ENCODE measurements at regions not wholly inside any gene's neighbourhood (a gene's known extent, or its start where the extent isn't known, plus 50 kb on each side); places are given as distances from the start of the nearest gene placed in this dataset.

GRCh38 chr12:38160318-38161122 lies 156.1 kb upstream of the ALG10B start:
- H3K56ac ChIP-seq (ENCODE audit: extremely low read depth, insufficient read depth, low read length), result no peak overlapping the region
- dilution Hi-C loops (cut with HindIII; ENCODE audit: low sequenced_read_pairs, unreplicated experiment), result no loop called here
- H2AK9ac ChIP-seq (replicated peaks; ENCODE audit: low read depth, low read length, poor library complexity), result no peak overlapping the region
- H2BK20ac ChIP-seq (ENCODE audit: low read depth, low read length), result no peak overlapping the region
- H3K27me3 ChIP-seq (ENCODE audit: control insufficient read depth, insufficient read depth, low read length), result no peaks in the 10 kb centered on the region
- 86% methylated on average over 17 of the region's 41 CpGs; no CpG with 5 or more reads in 1 of the 2 experiments for WGBS, 2 experiments (ENCODE audit: extremely low coverage in 2 of 2, insufficient read length in 1 of 2)
- no peak overlapping the region for H3K18ac ChIP-seq (ENCODE audit: low read depth, low read length)
- no peak overlapping the region for H3K4me3 ChIP-seq (ENCODE audit: insufficient read depth, low read depth, low read length)
- H2AFZ ChIP-seq (replicated peaks; ENCODE audit: low read length, poor library complexity), result no peak overlapping the region
- no peak overlapping the region for H2AK5ac ChIP-seq (ENCODE audit: low read depth, low read length)
- no peak overlapping the region for H2BK15ac ChIP-seq (ENCODE audit: low read depth, low read length)
- no peak overlapping the region for H3K14ac ChIP-seq (replicated peaks; ENCODE audit: low read depth, low read length)
- H3K27ac ChIP-seq (ENCODE audit: insufficient read depth, low read length), result no peak overlapping the region
- CTCF ChIA-PET, result no interaction called here
- no peak overlapping the region for H4K8ac ChIP-seq (ENCODE audit: low read depth in 2 of 2, low read length in 2 of 2)
- no peak for TF ChIP-seq BHLHE40 (IDR thresholded peaks at IDR 0.05; ENCODE audit: low read depth, low read length)
- no peak for TF ChIP-seq MAZ (IDR thresholded peaks at IDR 0.05; ENCODE audit: borderline replicate concordance, low read depth, low read length)
- TF ChIP-seq RAD21 (IDR thresholded peaks at IDR 0.05; ENCODE audit: low read length), result no peak
- TF ChIP-seq RCOR1 (IDR thresholded peaks at IDR 0.05; ENCODE audit: insufficient replicate concordance, low read length), result no peak
- TF ChIP-seq CEBPB (IDR thresholded peaks at IDR 0.05; ENCODE audit: low read depth, low read length), result no peak
- TF ChIP-seq CHD1 (IDR thresholded peaks at IDR 0.05; ENCODE audit: low read depth, low read length), result no peak
- TF ChIP-seq MXI1 (IDR thresholded peaks at IDR 0.05; ENCODE audit: borderline replicate concordance, low read depth, low read length), result no peak
- TF ChIP-seq FOS (IDR thresholded peaks at IDR 0.05; ENCODE audit: low read depth, low read length), result no peak
- peaks cover 53% of the 10 kb centered on the region for H3K9me3 ChIP-seq (ENCODE audit: control insufficient read depth, insufficient read depth, low read length)
- H3K4me2 ChIP-seq (ENCODE audit: low read depth, low read length), result no peak overlapping the region
- H3K4ac ChIP-seq (ENCODE audit: low read depth, low read length), result no peak overlapping the region
- no peaks in the 10 kb centered on the region for H3K4me1 ChIP-seq (ENCODE audit: control insufficient read depth, insufficient read depth, low read length)
- in situ Hi-C loops (cut with MboI; ENCODE audit: low sequenced_read_pairs), result no loop called here
- H4K5ac ChIP-seq (ENCODE audit: low read depth, low read length), result no peak overlapping the region
- H3K36me3 ChIP-seq (ENCODE audit: control insufficient read depth, insufficient read depth, low read length), result no peaks in the 10 kb centered on the region
- POLR2A ChIA-PET (ENCODE audit: unreplicated experiment), result no interaction called here
- no peak overlapping the region for H4K91ac ChIP-seq (ENCODE audit: insufficient read depth, low read depth, low read length)
- H2BK5ac ChIP-seq (ENCODE audit: low read depth, low read length, poor library complexity, severe bottlenecking), result no peak overlapping the region
- H3K9ac ChIP-seq (ENCODE audit: low read depth, low read length), result no peak overlapping the region
- no peak for ATAC-seq (ENCODE audit: low read depth)
- no peak for DNase-seq
- H3K9me1 ChIP-seq (ENCODE audit: insufficient read depth, low read length), result no peaks in the 10 kb centered on the region
- H3K79me1 ChIP-seq (ENCODE audit: low read depth in 1 of 2, low read length in 2 of 2), result no peaks in the 10 kb centered on the region
- no peaks in the 10 kb centered on the region for H4K20me1 ChIP-seq (ENCODE audit: insufficient read depth, low read length)
- intact Hi-C loops (cut with micrococcal nuclease), result no loop called here
- H3K23ac ChIP-seq (ENCODE audit: low read depth, low read length), result no peak overlapping the region
- no peak overlapping the region for H2BK120ac ChIP-seq (ENCODE audit: low read depth, low read length)
- BruUV-seq (replicated peaks), result no TSS peak
